PC-3 (cell line): ENCODE measurements at regions not wholly inside any gene's neighbourhood (a gene's known extent, or its start where the extent isn't known, plus 50 kb on each side); places are given as distances from the start of the nearest gene placed in this dataset.

ENCODE experiments used
- ATAC-seq: fragments of 200-7000 bp; cut with Tn5 transposase; 2 replicates; pipeline ENCODE4 v1.9.1; 2020; ENCODE audit warnings: mild to moderate bottlenecking, moderate library complexity
- BruUV-seq: library from RNA; stranded (reverse); fragments of 400-500 nt; replicated peaks from 2 replicates; lab custom pipeline; 2021; lab: Mats Ljungman, UMichigan
- CTCF ChIA-PET: fragments of 300-600 bp; sonication (Branson Sonifier 250); formaldehyde crosslinking; loops from one replicate; lab custom pipeline; 2022; ENCODE audit warnings: antibody characterized with exemption; lab: Charles Lee
- POLR2A ChIA-PET: fragments of 300-600 bp; sonication (Branson Sonifier 250); formaldehyde crosslinking; loops from one replicate; lab custom pipeline; 2022; ENCODE audit warnings: antibody characterized with exemption; ENCODE audit not compliant: unreplicated experiment; lab: Charles Lee
- DNase-seq: peaks from one replicate; pipeline ENCODE4 v3.0.0-alpha.2; 2015
- H2AFZ ChIP-seq: fragments of 300-600 bp; sonication (generic); 2 replicates; pipeline ENCODE4 v1.6.0; 2016; ENCODE audit warnings: antibody characterized with exemption, low read length
- H3F3A ChIP-seq: fragments of 300-600 bp; sonication (generic); one replicate; pipeline ENCODE4 v1.6.0; 2017; ENCODE audit warnings: antibody characterized with exemption, low read length, control low read depth, mild to moderate bottlenecking; ENCODE audit not compliant: unreplicated experiment
- H3K27ac ChIP-seq: fragments of 300-600 bp; sonication (generic); 2 replicates; pipeline ENCODE4 v1.5.1; 2016; ENCODE audit warnings: mild to moderate bottlenecking, low read length
- H3K27me3 ChIP-seq: fragments of 300-600 bp; sonication (generic); 2 replicates; pipeline ENCODE4 v1.6.1; 2016; ENCODE audit warnings: low read length, mixed read lengths
- H3K36me3 ChIP-seq: fragments of 300-600 bp; sonication (generic); 2 replicates; pipeline ENCODE4 v1.6.1; 2016; ENCODE audit warnings: low read depth, mixed run types, low read length, mixed read lengths
- H3K4me1 ChIP-seq: fragments of 300-600 bp; sonication (generic); 2 replicates; pipeline ENCODE4 v1.5.1; 2016; ENCODE audit warnings: low read length; ENCODE audit not compliant: insufficient read depth
- H3K4me2 ChIP-seq: fragments of 300-600 bp; sonication (generic); 2 replicates; pipeline ENCODE4 v1.6.0; 2016; ENCODE audit warnings: low read length
- H3K4me3 ChIP-seq: fragments of 300-600 bp; sonication (generic); 2 replicates; pipeline ENCODE4 v1.5.1; 2016; ENCODE audit warnings: mild to moderate bottlenecking, low read length, mixed read lengths
- H3K79me2 ChIP-seq: fragments of 300-600 bp; sonication (generic); 2 replicates; pipeline ENCODE4 v1.6.1; 2017; ENCODE audit warnings: low read length, mixed read lengths
- H3K9ac ChIP-seq: fragments of 300-600 bp; sonication (generic); 2 replicates; pipeline ENCODE4 v1.6.0; 2016; ENCODE audit warnings: mild to moderate bottlenecking, low read length
- H3K9me2 ChIP-seq: fragments of 300-600 bp; sonication (generic); replicated peaks from 2 replicates; pipeline ENCODE4 v1.6.1; 2016; ENCODE audit warnings: mixed run types, low read length, mixed read lengths
- H3K9me3 ChIP-seq: fragments of 300-600 bp; sonication (generic); 2 replicates; pipeline ENCODE4 v1.6.1; 2016; ENCODE audit warnings: low read length, mixed read lengths
- H4K20me1 ChIP-seq: fragments of 300-600 bp; sonication (generic); 2 replicates; pipeline ENCODE4 v1.6.1; 2016; ENCODE audit warnings: low read length, mixed read lengths
- CTCF ChIP-seq: fragments of 300-600 bp; sonication (generic); conservative IDR thresholded peaks from 2 replicates; pipeline ENCODE4 v1.5.1; 2017; ENCODE audit warnings: antibody characterized with exemption, low read depth, mild to moderate bottlenecking, low read length
- EZH2 ChIP-seq: fragments of 300-600 bp; sonication (generic); IDR thresholded peaks from one replicate; pipeline ENCODE4 v1.6.1; 2017; ENCODE audit warnings: antibody characterized with exemption, mild to moderate bottlenecking, low read length; ENCODE audit not compliant: unreplicated experiment
- EZH2phosphoT487 ChIP-seq: fragments of 300-600 bp; sonication (generic); IDR thresholded peaks from 2 replicates; pipeline ENCODE4 v1.6.1; 2018; ENCODE audit warnings: mild to moderate bottlenecking, antibody characterized with exemption, low read length, borderline replicate concordance
- intact Hi-C: fragments of 100-400 bp; cut with micrococcal nuclease; formaldehyde crosslinking; loops from 2 replicates; pipeline ENCODE4 v1.9.0; 2023

GRCh38 chrX:117843749-117844148 is 272.9 kb downstream of the KLHL13 start:
- no peaks in the 10 kb centered on the region for H3K9me3 ChIP-seq
- no peak overlapping the region for H3K4me3 ChIP-seq
- BruUV-seq, result no TSS peak
- H3K4me2 ChIP-seq, result no peak overlapping the region
- no peaks in the 10 kb centered on the region for H3F3A ChIP-seq
- ChIA-PET CTCF (no interaction called here), POLR2A (no interaction called here)
- no peak overlapping the region for H3K9ac ChIP-seq
- DNase-seq, result no peak
- no peaks in the 10 kb centered on the region for H4K20me1 ChIP-seq
- no peaks in the 10 kb centered on the region for H3K4me1 ChIP-seq
- ATAC-seq, result no peak
- H3K9me2 ChIP-seq, result no peaks in the 10 kb centered on the region
- intact Hi-C loops, result no loop called here
- H3K27ac ChIP-seq, result no peak overlapping the region
- H3K36me3 ChIP-seq, result no peaks in the 10 kb centered on the region
- no peaks in the 10 kb centered on the region for H3K27me3 ChIP-seq
- TF ChIP-seq CTCF (no peak), EZH2phosphoT487 (no peak), EZH2 (no peak)
- H2AFZ ChIP-seq, result no peak overlapping the region
- no peaks in the 10 kb centered on the region for H3K79me2 ChIP-seq

DNA sequence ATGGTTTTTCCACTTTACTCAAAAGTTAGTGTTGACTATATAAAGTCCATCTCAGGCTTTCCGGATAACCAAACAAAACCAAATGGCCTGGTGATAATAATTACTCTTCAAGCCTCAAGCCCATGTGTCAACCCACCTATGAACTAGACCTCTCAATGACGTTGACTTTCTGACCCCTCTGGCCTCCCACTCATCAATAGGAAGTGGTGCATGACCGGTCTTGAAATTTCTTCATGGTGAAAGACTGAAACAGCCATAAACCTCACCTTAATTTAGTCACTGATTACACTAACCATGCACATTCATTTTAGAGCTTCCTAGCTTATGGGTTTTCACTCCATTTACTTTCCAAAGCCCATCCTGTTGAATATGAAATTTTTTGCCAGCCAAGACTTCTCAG is 276.0 kb downstream of the KLHL13 start:
- no peaks in the 10 kb centered on the region for H4K20me1 ChIP-seq
- H3K79me2 ChIP-seq, result no peaks in the 10 kb centered on the region
- ChIA-PET POLR2A (no interaction called here), CTCF (no interaction called here)
- no peaks in the 10 kb centered on the region for H3K9me3 ChIP-seq
- intact Hi-C loops, result no loop called here
- DNase-seq, result no peak
- no peak for TF ChIP-seq CTCF
- no peak for TF ChIP-seq EZH2
- no TSS peak for BruUV-seq
- H3K4me3 ChIP-seq, result no peak overlapping the region
- no peak overlapping the region for H3K27ac ChIP-seq
- no peaks in the 10 kb centered on the region for H3K27me3 ChIP-seq
- H3K4me1 ChIP-seq, result no peaks in the 10 kb centered on the region
- no peak overlapping the region for H3K9ac ChIP-seq
- no peak overlapping the region for H3K4me2 ChIP-seq
- H3K36me3 ChIP-seq, result no peaks in the 10 kb centered on the region
- no peaks in the 10 kb centered on the region for H3F3A ChIP-seq
- H3K9me2 ChIP-seq, result no peaks in the 10 kb centered on the region
- no peak for ATAC-seq
- H2AFZ ChIP-seq, result no peak overlapping the region

DNA sequence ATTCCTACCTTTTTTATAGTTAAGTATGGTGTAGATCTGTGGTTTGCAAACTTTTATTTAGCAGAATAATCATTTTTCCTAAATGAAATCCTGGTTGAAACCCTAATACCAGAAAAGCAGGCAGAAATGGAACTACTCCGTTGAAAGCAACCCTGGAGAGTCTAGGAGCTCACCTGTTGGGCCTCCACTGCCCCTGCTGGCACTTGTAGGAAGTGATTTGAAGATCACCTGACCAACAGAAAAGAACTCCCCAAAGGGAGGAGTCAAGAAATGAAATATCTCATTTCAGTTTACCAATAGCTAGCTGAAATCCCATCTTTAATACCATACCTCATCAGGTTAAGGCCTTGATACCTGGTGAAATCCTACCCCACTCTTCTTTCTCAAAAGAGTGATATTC is 277.1 kb downstream of the KLHL13 start:
- Histone ChIP-seq H3K4me1 (no peaks in the 10 kb centered on the region), H3K27me3 (no peaks in the 10 kb centered on the region), H3K27ac (no peak overlapping the region), H3K4me2 (no peak overlapping the region), H3K79me2 (no peaks in the 10 kb centered on the region), H3K4me3 (no peak overlapping the region), H3K9me3 (no peaks in the 10 kb centered on the region), H3K9ac (no peak overlapping the region), H2AFZ (no peak overlapping the region), H3F3A (no peaks in the 10 kb centered on the region), H4K20me1 (no peaks in the 10 kb centered on the region), H3K36me3 (no peaks in the 10 kb centered on the region), H3K9me2 (no peaks in the 10 kb centered on the region)
- ChIA-PET POLR2A (no interaction called here), CTCF (no interaction called here)
- intact Hi-C loops, result no loop called here
- BruUV-seq, result no TSS peak
- ATAC-seq (no peak), DNase-seq (peak; percentile 2)
- TF ChIP-seq CTCF, result peak; percentile 24; the same call in 1 of the 2 replicates
- no peak for TF ChIP-seq EZH2
